GM12874 (cell line): ENCODE measurements at regions not wholly inside any gene's neighbourhood (a gene's known extent, or its start where the extent isn't known, plus 50 kb on each side); places are given as distances from the start of the nearest gene placed in this dataset.

Source experiments
- TF ChIP-seq, protein P1 (sequence below): IDR thresholded peaks from 2 replicates; pipeline ENCODE4 v1.5.1; 2011; ENCODE audit warnings: low read depth, mild to moderate bottlenecking, control low read depth, low read length, moderate library complexity; ENCODE audit not compliant: insufficient read depth

DNA sequence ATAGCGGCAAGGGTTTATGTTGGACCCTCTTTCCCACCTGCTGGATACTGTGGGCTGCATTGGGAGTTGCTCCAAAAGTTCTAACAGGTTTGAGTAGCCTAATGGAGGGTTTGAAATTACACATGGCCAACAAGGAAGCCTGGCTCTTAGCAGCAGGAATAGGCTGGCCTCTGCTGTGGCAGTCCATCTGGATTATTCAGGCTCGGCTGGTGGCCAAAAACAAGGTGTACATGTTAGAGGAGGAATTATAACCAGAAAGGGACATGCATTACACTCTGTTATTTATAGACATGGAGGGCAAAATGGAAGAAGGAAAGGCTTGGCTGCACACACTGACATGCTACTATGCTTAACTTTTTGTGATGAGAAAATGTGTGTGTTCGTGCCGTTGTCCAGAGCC, 61.1 kb upstream of the NRXN1 start:
- TF ChIP-seq, protein P1, sequence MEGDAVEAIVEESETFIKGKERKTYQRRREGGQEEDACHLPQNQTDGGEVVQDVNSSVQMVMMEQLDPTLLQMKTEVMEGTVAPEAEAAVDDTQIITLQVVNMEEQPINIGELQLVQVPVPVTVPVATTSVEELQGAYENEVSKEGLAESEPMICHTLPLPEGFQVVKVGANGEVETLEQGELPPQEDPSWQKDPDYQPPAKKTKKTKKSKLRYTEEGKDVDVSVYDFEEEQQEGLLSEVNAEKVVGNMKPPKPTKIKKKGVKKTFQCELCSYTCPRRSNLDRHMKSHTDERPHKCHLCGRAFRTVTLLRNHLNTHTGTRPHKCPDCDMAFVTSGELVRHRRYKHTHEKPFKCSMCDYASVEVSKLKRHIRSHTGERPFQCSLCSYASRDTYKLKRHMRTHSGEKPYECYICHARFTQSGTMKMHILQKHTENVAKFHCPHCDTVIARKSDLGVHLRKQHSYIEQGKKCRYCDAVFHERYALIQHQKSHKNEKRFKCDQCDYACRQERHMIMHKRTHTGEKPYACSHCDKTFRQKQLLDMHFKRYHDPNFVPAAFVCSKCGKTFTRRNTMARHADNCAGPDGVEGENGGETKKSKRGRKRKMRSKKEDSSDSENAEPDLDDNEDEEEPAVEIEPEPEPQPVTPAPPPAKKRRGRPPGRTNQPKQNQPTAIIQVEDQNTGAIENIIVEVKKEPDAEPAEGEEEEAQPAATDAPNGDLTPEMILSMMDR, result no peak

DNA sequence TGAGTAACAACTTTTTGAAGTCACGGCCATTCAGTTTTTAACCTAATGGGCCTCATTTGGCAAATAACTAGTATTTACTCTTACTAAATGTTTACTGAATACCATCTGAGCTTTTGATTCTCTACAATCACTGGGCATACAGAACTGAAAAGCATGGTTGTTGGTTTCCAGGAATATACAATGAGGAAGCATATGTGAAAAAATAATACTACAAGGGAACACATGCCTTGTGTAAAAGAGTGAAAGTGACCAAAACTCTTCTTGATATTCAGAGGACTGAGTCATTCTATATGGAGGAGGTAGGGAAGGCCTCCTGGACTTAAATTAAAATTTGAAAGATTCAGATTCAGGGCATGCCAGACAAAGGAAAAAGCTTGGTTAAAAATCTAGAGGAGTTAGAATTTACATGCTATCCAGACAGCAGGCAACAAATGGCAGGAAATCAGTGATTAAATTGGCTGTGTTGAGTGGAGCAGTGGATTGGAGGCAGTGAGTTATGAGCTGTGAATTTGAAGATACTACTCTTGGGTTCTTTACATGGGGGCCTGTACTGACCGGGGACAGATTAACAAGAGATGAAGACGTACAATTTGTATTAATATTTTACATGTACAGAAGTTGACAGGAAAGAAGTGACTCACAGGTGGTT, 53.6 kb upstream of the NRXN1 start:
- TF ChIP-seq, protein P1, result no peak

DNA sequence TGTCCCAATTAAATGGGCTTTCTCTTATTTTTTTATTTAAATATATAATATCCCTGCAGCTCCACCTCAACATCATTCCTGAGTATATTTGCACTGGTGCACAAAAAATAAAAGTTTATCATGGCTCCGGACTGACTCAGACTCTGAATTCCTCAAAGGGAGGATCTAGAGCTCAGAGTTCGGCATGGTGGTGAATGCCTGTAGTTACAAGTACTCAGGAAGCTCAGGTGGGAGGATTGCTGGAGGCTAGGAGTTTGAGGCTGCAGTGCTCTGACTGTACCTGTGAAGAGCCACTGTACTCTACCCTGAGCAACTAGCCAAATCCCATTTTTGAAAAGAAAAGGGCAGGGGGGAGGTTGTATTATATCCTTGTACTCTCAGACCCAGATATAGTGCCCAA, 52.8 kb upstream of the NRXN1 start:
- TF ChIP-seq, protein P1, result no peak
